ENCODE measurements at regions not wholly inside any gene's neighbourhood (a gene's known extent, or its start where the extent isn't known, plus 50 kb on each side); places are given as distances from the start of the nearest gene placed in this dataset.

DNA sequence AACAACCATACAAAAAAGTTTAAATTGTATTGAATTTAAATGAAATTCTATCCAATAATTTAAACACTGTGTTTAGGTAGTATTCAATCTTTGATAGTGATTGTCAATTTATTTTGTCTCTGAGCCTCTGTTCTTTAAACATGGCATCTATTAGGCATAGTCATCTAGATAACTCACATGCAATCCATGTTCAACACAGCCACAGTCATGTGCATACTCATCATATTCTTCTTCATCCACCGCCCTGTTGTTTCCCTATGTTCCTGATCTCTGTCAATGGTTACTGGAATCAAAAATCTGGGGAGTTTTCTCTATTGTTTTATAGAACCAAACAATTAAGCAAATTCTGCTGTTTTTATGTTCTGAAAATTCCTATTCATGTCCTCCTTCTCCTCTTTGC, 521.1 kb upstream of the DAB2 start:
- H3K27me3 ChIP-seq (ENCODE audit: control insufficient read depth in 1 of 2, insufficient read depth in 2 of 2, low read length in 1 of 2) = no peaks in the 10 kb centered on the region
- no peaks in the 10 kb centered on the region for H3K4me1 ChIP-seq (ENCODE audit: control insufficient read depth in 1 of 2, insufficient read depth in 2 of 2, low read length in 2 of 2)
- no peaks in the 10 kb centered on the region for H3K36me3 ChIP-seq (ENCODE audit: control insufficient read depth in 1 of 2, insufficient read depth in 2 of 2, low read length in 1 of 2)
- H3K9me3 ChIP-seq (ENCODE audit: control insufficient read depth, low read length) = no peaks in the 10 kb centered on the region
- no peak overlapping the region for H3K27ac ChIP-seq (ENCODE audit: low read depth in 1 of 2, low read length in 2 of 2)
- no peak for ATAC-seq (ENCODE audit: low FRiP score)
- H3K4me3 ChIP-seq (ENCODE audit: low read length in 2 of 2) = no peak overlapping the region
- 95 to 100% methylated on average over 1 of the region's 1 CpG for WGBS, 2 donors
- intact Hi-C loops (cut with DNase I) = loop anchor here in 1 of 2 donors (5.0 kb wide), 1 partner anchor 741 kb away; no protein-coding TSS in a partner anchor
- no peak for DNase-seq

DNA sequence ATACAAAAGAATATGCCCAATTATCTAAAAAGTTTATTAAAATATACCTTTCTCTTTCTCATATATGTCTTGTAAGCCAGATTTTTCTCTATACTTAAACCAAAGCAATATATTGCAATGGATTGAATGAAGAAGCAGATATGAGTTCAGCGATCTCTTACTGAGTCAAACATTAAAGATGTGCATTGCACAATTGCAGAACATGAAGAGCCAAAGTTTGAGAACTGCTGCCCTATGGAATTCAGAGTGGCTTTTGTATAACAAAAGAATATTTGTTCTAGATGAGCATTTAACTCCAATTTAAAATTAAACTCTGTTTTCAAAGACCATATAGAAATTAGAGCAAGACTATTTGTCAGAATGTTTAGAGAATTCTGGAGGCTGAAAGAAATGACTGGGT, 519.0 kb upstream of the DAB2 start:
- Histone ChIP-seq H3K4me3 (ENCODE audit: low read length in 2 of 2) (no peak overlapping the region), H3K27me3 (ENCODE audit: control insufficient read depth in 1 of 2, insufficient read depth in 2 of 2, low read length in 1 of 2) (no peaks in the 10 kb centered on the region), H3K27ac (ENCODE audit: low read depth in 1 of 2, low read length in 2 of 2) (no peak overlapping the region), H3K9me3 (ENCODE audit: control insufficient read depth, low read length) (no peaks in the 10 kb centered on the region), H3K36me3 (ENCODE audit: control insufficient read depth in 1 of 2, insufficient read depth in 2 of 2, low read length in 1 of 2) (no peaks in the 10 kb centered on the region), H3K4me1 (ENCODE audit: control insufficient read depth in 1 of 2, insufficient read depth in 2 of 2, low read length in 2 of 2) (no peaks in the 10 kb centered on the region)
- DNase-seq (no peak), ATAC-seq (ENCODE audit: low FRiP score) (no peak)
- intact Hi-C loops (cut with DNase I) = no loop called here
- 90 to 96% methylated on average over 1 of the region's 1 CpG for WGBS, 2 donors

DNA sequence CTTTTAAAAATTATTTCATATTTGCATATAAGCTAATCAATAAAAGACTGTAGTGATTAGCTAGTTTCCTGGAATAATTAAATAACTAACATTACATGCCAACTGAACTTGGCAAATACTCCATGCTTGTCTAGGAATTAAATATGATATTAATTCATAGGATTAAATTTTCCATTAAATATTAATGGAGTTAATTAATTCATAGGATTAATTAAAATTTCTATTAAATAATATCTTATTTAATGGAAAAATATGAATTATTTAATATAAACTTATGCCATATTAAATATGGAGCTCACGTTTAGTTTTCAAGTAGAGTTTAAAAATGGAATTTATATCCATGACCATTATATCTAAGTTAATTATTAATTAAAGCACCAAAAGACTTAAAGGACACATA, 517.8 kb upstream of the DAB2 start:
- 62 to 69% methylated on average over 1 of the region's 1 CpG for WGBS, 2 donors
- Histone ChIP-seq H3K36me3 (ENCODE audit: control insufficient read depth in 1 of 2, insufficient read depth in 2 of 2, low read length in 1 of 2) (no peaks in the 10 kb centered on the region), H3K4me3 (ENCODE audit: low read length in 2 of 2) (no peak overlapping the region), H3K27me3 (ENCODE audit: control insufficient read depth in 1 of 2, insufficient read depth in 2 of 2, low read length in 1 of 2) (no peaks in the 10 kb centered on the region), H3K27ac (ENCODE audit: low read depth in 1 of 2, low read length in 2 of 2) (no peak overlapping the region), H3K9me3 (ENCODE audit: control insufficient read depth, low read length) (no peaks in the 10 kb centered on the region), H3K4me1 (ENCODE audit: control insufficient read depth in 1 of 2, insufficient read depth in 2 of 2, low read length in 2 of 2) (no peaks in the 10 kb centered on the region)
- intact Hi-C loops (cut with DNase I) = no loop called here
- ATAC-seq (ENCODE audit: low FRiP score) = no peak
- DNase-seq = no peak

DNA sequence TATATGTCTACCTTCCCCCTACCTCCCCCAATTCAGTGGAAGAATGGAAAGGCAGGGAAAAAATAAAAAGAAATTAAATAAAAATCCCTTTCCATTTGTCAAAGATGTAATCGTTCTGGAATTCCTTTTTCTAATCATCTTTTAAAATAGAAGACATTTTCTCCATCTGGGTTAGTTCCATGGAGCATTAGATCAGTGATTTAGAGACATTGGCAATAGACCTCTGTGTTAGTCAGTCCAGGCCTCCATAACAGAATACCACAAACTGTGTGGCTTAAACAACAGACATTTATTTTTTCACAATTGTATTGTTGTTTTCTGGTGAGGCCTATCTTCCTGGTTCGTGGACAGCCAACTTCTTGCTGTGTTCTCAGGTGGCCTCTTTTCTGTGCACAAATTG, 516.6 kb upstream of the DAB2 start:
- Histone ChIP-seq H3K4me3 (ENCODE audit: low read length in 2 of 2) (no peak overlapping the region), H3K27ac (ENCODE audit: low read depth in 1 of 2, low read length in 2 of 2) (no peak overlapping the region), H3K27me3 (ENCODE audit: control insufficient read depth in 1 of 2, insufficient read depth in 2 of 2, low read length in 1 of 2) (no peaks in the 10 kb centered on the region), H3K4me1 (ENCODE audit: control insufficient read depth in 1 of 2, insufficient read depth in 2 of 2, low read length in 2 of 2) (no peaks in the 10 kb centered on the region), H3K9me3 (ENCODE audit: control insufficient read depth, low read length) (no peaks in the 10 kb centered on the region), H3K36me3 (ENCODE audit: control insufficient read depth in 1 of 2, insufficient read depth in 2 of 2, low read length in 1 of 2) (no peaks in the 10 kb centered on the region)
- 57 to 64% methylated on average over 2 of the region's 2 CpGs for WGBS, 2 donors
- intact Hi-C loops (cut with DNase I) = no loop called here
- DNase-seq (no peak), ATAC-seq (ENCODE audit: low FRiP score) (no peak)

DNA sequence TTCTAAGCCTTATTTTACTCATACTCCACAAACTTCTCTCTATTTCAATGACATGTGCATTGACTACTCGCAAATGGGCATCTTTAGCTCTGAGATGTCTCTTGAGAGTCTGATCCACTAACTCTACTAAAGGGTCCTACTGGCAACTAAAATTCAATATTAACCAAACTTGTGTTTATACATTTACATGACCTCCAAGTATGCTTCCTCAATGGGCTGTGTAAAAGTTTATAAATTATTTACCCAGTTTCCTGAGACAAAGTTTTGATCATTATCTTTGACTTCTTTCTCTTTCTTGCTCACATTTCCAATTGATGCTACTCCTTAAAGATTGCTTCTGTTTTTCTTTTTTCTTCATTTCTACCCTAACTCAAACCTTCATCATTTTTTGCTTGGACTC, 510.1 kb upstream of the DAB2 start:
- Histone ChIP-seq H3K27me3 (ENCODE audit: control insufficient read depth in 1 of 2, insufficient read depth in 2 of 2, low read length in 1 of 2) (no peaks in the 10 kb centered on the region), H3K27ac (ENCODE audit: low read depth in 1 of 2, low read length in 2 of 2) (no peak overlapping the region), H3K36me3 (ENCODE audit: control insufficient read depth in 1 of 2, insufficient read depth in 2 of 2, low read length in 1 of 2) (no peaks in the 10 kb centered on the region), H3K4me3 (ENCODE audit: low read length in 2 of 2) (no peak overlapping the region), H3K9me3 (ENCODE audit: control insufficient read depth, low read length) (no peaks in the 10 kb centered on the region), H3K4me1 (ENCODE audit: control insufficient read depth in 1 of 2, insufficient read depth in 2 of 2, low read length in 2 of 2) (no peaks in the 10 kb centered on the region)
- ATAC-seq (ENCODE audit: low FRiP score) (no peak), DNase-seq (no peak)
- 92 to 93% methylated on average over 1 of the region's 1 CpG for WGBS, 2 donors
- intact Hi-C loops (cut with DNase I) = no loop called here

DNA sequence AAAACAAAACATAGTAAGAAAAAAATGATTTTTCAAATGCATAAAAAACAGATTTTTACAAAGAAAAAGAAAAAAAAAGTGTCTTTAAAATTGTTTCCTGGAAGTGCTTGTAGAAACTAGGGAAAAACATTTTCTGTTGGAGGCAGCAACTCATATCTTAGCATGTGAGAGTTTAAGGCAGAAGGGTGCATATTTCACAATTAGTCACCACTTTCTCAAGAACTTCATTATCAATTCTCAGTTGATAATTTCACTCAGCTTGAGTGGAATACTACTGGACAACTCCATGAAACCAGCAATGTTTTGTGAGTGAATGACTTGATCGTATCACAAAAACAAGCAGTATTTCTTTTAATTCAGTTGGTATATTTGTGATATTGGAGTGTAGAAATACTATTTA, 508.3 kb upstream of the DAB2 start:
- Histone ChIP-seq H3K27ac (ENCODE audit: low read depth in 1 of 2, low read length in 2 of 2) (no peak overlapping the region), H3K4me3 (ENCODE audit: low read length in 2 of 2) (no peak overlapping the region), H3K4me1 (ENCODE audit: control insufficient read depth in 1 of 2, insufficient read depth in 2 of 2, low read length in 2 of 2) (no peaks in the 10 kb centered on the region), H3K27me3 (ENCODE audit: control insufficient read depth in 1 of 2, insufficient read depth in 2 of 2, low read length in 1 of 2) (no peaks in the 10 kb centered on the region), H3K9me3 (ENCODE audit: control insufficient read depth, low read length) (peaks cover 3% of the 10 kb centered on the region), H3K36me3 (ENCODE audit: control insufficient read depth in 1 of 2, insufficient read depth in 2 of 2, low read length in 1 of 2) (no peaks in the 10 kb centered on the region)
- intact Hi-C loops (cut with DNase I) = no loop called here
- DNase-seq = no peak
- 83 to 86% methylated on average over 1 of the region's 1 CpG for WGBS, 2 donors
- no peak for ATAC-seq (ENCODE audit: low FRiP score)

DNA sequence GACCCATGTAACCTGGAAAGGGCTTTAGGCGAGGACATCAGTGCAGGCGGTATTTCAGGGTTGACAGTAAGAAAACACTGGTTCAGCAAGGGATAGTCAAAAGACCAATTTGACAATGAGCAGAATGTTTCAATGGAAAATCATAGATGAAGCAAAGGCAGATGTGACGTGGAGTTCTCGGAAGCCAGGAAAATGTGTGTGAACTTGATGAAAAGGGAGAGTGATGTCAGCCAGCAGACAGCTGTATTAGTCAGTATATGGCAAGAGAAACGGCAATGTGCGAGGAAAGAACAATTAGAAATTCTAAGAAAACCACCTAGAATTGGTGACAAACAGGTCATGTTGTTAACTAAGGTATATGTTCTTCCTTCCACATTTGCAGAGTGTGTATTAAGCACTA, 503.9 kb upstream of the DAB2 start:
- WGBS, 2 donors = 67 to 70% methylated on average over 6 of the region's 6 CpGs
- ATAC-seq (ENCODE audit: low FRiP score) = no peak

DNA sequence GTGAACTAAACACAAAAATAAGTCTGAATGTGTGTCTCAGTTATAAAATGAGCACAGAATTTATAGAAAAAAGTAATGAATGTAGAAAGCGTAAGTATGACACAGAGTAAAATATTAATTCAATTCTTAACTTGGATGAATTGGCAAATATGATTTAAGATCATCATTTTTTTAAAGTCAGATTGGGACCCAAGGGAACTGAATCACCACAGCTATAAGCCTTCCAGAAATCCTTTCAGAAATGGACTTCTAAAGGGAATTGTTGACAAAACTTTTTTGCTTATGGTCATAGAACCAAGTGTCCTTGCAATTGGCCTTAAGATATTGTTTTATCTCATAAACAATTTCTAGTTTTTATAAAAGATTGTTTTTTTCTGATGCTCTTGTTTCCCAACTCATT, 495.1 kb upstream of the DAB2 start:
- no peak for DNase-seq
- ATAC-seq (ENCODE audit: low FRiP score) = no peak
- Histone ChIP-seq H3K9me3 (ENCODE audit: control insufficient read depth, low read length) (no peaks in the 10 kb centered on the region), H3K27me3 (ENCODE audit: control insufficient read depth in 1 of 2, insufficient read depth in 2 of 2, low read length in 1 of 2) (no peaks in the 10 kb centered on the region), H3K4me3 (ENCODE audit: low read length in 2 of 2) (no peak overlapping the region), H3K4me1 (ENCODE audit: control insufficient read depth in 1 of 2, insufficient read depth in 2 of 2, low read length in 2 of 2) (no peaks in the 10 kb centered on the region), H3K36me3 (ENCODE audit: control insufficient read depth in 1 of 2, insufficient read depth in 2 of 2, low read length in 1 of 2) (no peaks in the 10 kb centered on the region), H3K27ac (ENCODE audit: low read depth in 1 of 2, low read length in 2 of 2) (no peak overlapping the region)
- intact Hi-C loops (cut with DNase I) = no loop called here
- WGBS, 2 donors = 76 to 89% methylated on average over 1 of the region's 1 CpG

More for the DNA sequence above, 503.9 kb upstream of the DAB2 start:
- no peak for DNase-seq
- Histone ChIP-seq H3K27me3 (ENCODE audit: control insufficient read depth in 1 of 2, insufficient read depth in 2 of 2, low read length in 1 of 2) (no peaks in the 10 kb centered on the region), H3K27ac (ENCODE audit: low read depth in 1 of 2, low read length in 2 of 2) (no peak overlapping the region), H3K4me1 (ENCODE audit: control insufficient read depth in 1 of 2, insufficient read depth in 2 of 2, low read length in 2 of 2) (no peaks in the 10 kb centered on the region), H3K36me3 (ENCODE audit: control insufficient read depth in 1 of 2, insufficient read depth in 2 of 2, low read length in 1 of 2) (no peaks in the 10 kb centered on the region), H3K9me3 (ENCODE audit: control insufficient read depth, low read length) (peaks cover 4% of the 10 kb centered on the region), H3K4me3 (ENCODE audit: low read length in 2 of 2) (no peak overlapping the region)
- intact Hi-C loops (cut with DNase I) = no loop called here

DNA sequence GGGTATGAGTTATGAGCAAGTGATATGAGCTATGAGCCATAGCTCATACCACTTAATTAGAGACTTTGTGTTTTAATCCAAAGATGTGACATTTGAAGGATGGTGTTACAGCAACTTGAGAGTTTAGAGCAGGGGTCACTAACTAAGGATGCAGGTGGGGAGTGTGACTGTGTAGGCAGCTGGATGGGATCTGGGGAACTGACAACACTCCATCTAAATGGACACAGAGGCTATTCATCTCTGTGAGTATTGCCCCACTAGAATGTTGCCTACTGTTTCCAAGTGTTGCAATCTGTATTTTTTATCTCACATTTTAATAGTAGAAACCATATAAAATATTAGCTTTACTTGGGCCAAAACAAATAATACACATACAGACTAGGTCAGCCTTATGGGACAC, 488.1 kb upstream of the DAB2 start:
- Histone ChIP-seq H3K36me3 (ENCODE audit: control insufficient read depth in 1 of 2, insufficient read depth in 2 of 2, low read length in 1 of 2) (no peaks in the 10 kb centered on the region), H3K4me1 (ENCODE audit: control insufficient read depth in 1 of 2, insufficient read depth in 2 of 2, low read length in 2 of 2) (no peaks in the 10 kb centered on the region), H3K4me3 (ENCODE audit: low read length in 2 of 2) (no peak overlapping the region), H3K9me3 (ENCODE audit: control insufficient read depth, low read length) (no peaks in the 10 kb centered on the region), H3K27me3 (ENCODE audit: control insufficient read depth in 1 of 2, insufficient read depth in 2 of 2, low read length in 1 of 2) (no peaks in the 10 kb centered on the region), H3K27ac (ENCODE audit: low read depth in 1 of 2, low read length in 2 of 2) (no peak overlapping the region)
- intact Hi-C loops (cut with DNase I) = no loop called here
- ATAC-seq (ENCODE audit: low FRiP score) = no peak
- DNase-seq = no peak

All from aorta (tissue), 5 donors.